B cell (primary cell): ENCODE measurements at regions not wholly inside any gene's neighbourhood (a gene's known extent, or its start where the extent isn't known, plus 50 kb on each side); places are given as distances from the start of the nearest gene placed in this dataset.
"Not testable (repeated sequence)": the region's sequence is repeated elsewhere in the genome, so short reads cannot be mapped to it uniquely, and the experiment has no call there.

ENCODE experiments used
- CTCF ChIP-seq: fragments of 200-600 bp; IDR thresholded peaks from one replicate; pipeline ENCODE4 v1.8.0; 2022; ENCODE audit warnings: antibody characterized with exemption, mild to moderate bottlenecking
- EZH2 ChIP-seq: IDR thresholded peaks from 2 replicates; pipeline ENCODE4 v1.6.1; 2012; ENCODE audit warnings: borderline replicate concordance, low read depth, mild to moderate bottlenecking, moderate library complexity, low read length; ENCODE audit not compliant: insufficient read depth, poor library complexity, severe bottlenecking

GRCh38 chr3:101133197-101133596 is 140.0 kb upstream of the ABI3BP start:
- TF ChIP-seq CTCF, EZH2: not testable (repeated sequence)
